Lower leg skin (tissue), 4 donors: ENCODE measurements at regions not wholly inside any gene's neighbourhood (a gene's known extent, or its start where the extent isn't known, plus 50 kb on each side); places are given as distances from the start of the nearest gene placed in this dataset.

Experiments used
- DNase-seq, 2 donors: peaks; one replicate each; pipeline ENCODE4 v3.0.0-alpha.2; 2019; ENCODE audit warnings: low spot score in 2 of 2
- H3K4me3 ChIP-seq: fragments of 200-600 bp; sonication (generic); 2 replicates; pipeline ENCODE4 v1.5.1; 2017; ENCODE audit warnings: mild to moderate bottlenecking, low read depth; ENCODE audit not compliant: poor library complexity, severe bottlenecking
- CTCF ChIP-seq, 3 donors: fragments of 450-650 bp; IDR thresholded peaks; one replicate each; pipeline ENCODE4 v1.5.1; 2016; ENCODE audit warnings: antibody characterized with exemption in 3 of 3, mild to moderate bottlenecking in 3 of 3, moderate library complexity in 2 of 3
- POLR2A ChIP-seq, 2 donors: fragments of 450-650 bp; IDR thresholded peaks; one replicate each; pipeline ENCODE4 v1.6.1; 2016 to 2017; ENCODE audit warnings: antibody characterized with exemption in 2 of 2, mild to moderate bottlenecking in 1 of 2, moderate library complexity in 1 of 2
- WGBS, 2 donors: methylation state at CpG; one replicate each; pipeline ENCODE4 v1.1.5; 2018; 5-methylcytosine and 5-hydroxymethylcytosine counted together
- intact Hi-C: fragments of 100-400 bp; cut with DNase I; formaldehyde crosslinking; loops from one replicate; pipeline ENCODE4 v1.15.0; 2023; ENCODE audit warnings: low total_unique reads

- DNase-seq, result no peak
- H3K4me3 ChIP-seq, result no peak overlapping the region
- WGBS, 2 donors, result 71 to 81% methylated on average over 3 of the region's 3 CpGs
- intact Hi-C loops, result no loop called here
- TF ChIP-seq POLR2A (IDR thresholded peaks at IDR 0.05) (no peak), CTCF (IDR thresholded peaks at IDR 0.05) (no peak)
Observed at GRCh38 chr6:112717401-112717800, 370.3 kb downstream of the RFPL4B start.

- DNase-seq, result no peak
- no peak overlapping the region for H3K4me3 ChIP-seq
- TF ChIP-seq CTCF (IDR thresholded peaks at IDR 0.05), result no peak
- TF ChIP-seq POLR2A (IDR thresholded peaks at IDR 0.05), result no peak
- WGBS, 2 donors, result 28 to 45% methylated on average over 2 of the region's 2 CpGs
- intact Hi-C loops, result no loop called here
Observed at GRCh38 chr6:112717856-112718255, 370.7 kb downstream of the RFPL4B start.

GRCh38 chr6:112725541-112726085 is 378.5 kb downstream of the RFPL4B start:
- TF ChIP-seq POLR2A (IDR thresholded peaks at IDR 0.05) (no peak), CTCF (IDR thresholded peaks at IDR 0.05) (no peak)
- no peak for DNase-seq
- 89 to 92% methylated on average over 6 of the region's 6 CpGs for WGBS, 2 donors
- intact Hi-C loops, result no loop called here
- no peak overlapping the region for H3K4me3 ChIP-seq

- intact Hi-C loops, result no loop called here
- WGBS, 2 donors, result 94 to 98% methylated on average over 1 of the region's 1 CpG
- TF ChIP-seq POLR2A (IDR thresholded peaks at IDR 0.05) (no peak), CTCF (IDR thresholded peaks at IDR 0.05) (no peak)
Observed at GRCh38 chr6:112735129-112735528, 388.0 kb downstream of the RFPL4B start.

GRCh38 chr6:112739766-112740165 is 392.6 kb downstream of the RFPL4B start:
- no peak for TF ChIP-seq CTCF (IDR thresholded peaks at IDR 0.05)
- no peak overlapping the region for H3K4me3 ChIP-seq
- DNase-seq, result no peak
- intact Hi-C loops, result no loop called here

More at GRCh38 chr6:112735129-112735528, 388.0 kb downstream of the RFPL4B start:
- no peak for DNase-seq
- no peak overlapping the region for H3K4me3 ChIP-seq

- TF ChIP-seq CTCF (IDR thresholded peaks at IDR 0.05) (no peak), POLR2A (IDR thresholded peaks at IDR 0.05) (no peak)
- no peak for DNase-seq
- 89 to 100% methylated on average over 1 of the region's 1 CpG for WGBS, 2 donors
- H3K4me3 ChIP-seq, result no peak overlapping the region
- intact Hi-C loops, result no loop called here
Observed at GRCh38 chr6:112743323-112743722, 396.2 kb downstream of the RFPL4B start.
